GM12878 (cell line): ENCODE measurements at regions not wholly inside any gene's neighbourhood (a gene's known extent, or its start where the extent isn't known, plus 50 kb on each side); places are given as distances from the start of the nearest gene placed in this dataset.

Experiments used
- ATAC-seq: fragments of 200-7000 bp; cut with Tn5 transposase; 3 replicates; pipeline ENCODE4 v1.9.1; 2020; ENCODE audit warnings: mild to moderate bottlenecking, moderate library complexity
- BruUV-seq: library from RNA; stranded (reverse); fragments of 400-500 nt; replicated peaks from 2 replicates; lab custom pipeline; 2021; lab: Mats Ljungman, UMichigan
- CTCF ChIA-PET: fragments of 300-600 bp; sonication (Branson Sonifier 250); formaldehyde crosslinking; extraction: SDS; loops from one replicate; lab custom pipeline; 2021; ENCODE audit warnings: inconsistent platforms; lab: Yijun Ruan, JAX
- POLR2A ChIA-PET: fragments of 350-600 bp; formaldehyde crosslinking; extraction: SDS; loops from one replicate; lab custom pipeline; 2021; ENCODE audit warnings: inconsistent platforms; lab: Charles Lee
- RAD21 ChIA-PET: fragments of 300-600 bp; sonication (Branson Sonifier 250); formaldehyde crosslinking; loops from one replicate; lab custom pipeline; 2023; ENCODE audit warnings: antibody characterized with exemption; ENCODE audit not compliant: unreplicated experiment; lab: Charles Lee
- SMC1A ChIA-PET: fragments of 300-600 bp; sonication (Branson Sonifier 250); formaldehyde crosslinking; loops from one replicate; lab custom pipeline; 2023; ENCODE audit not compliant: unreplicated experiment, uncharacterized antibody; lab: Charles Lee
- DNase-seq: peaks from one replicate; pipeline ENCODE4 v3.0.0-alpha.2; 2011; ENCODE audit warnings: low read depth, low spot score
- FAIRE-seq: peaks from 3 replicates; lab custom pipeline; 2011; peaks lifted over from hg19 to GRCh38; lab: Jason Lieb, UNC
- H2AFZ ChIP-seq: 2 replicates; pipeline ENCODE4 v1.6.0; 2011; ENCODE audit warnings: low read depth, low read length, control low read depth; ENCODE audit not compliant: control insufficient read depth
- H3K27ac ChIP-seq: 2 replicates; pipeline ENCODE4 v1.5.1; 2011; ENCODE audit warnings: control low read depth; ENCODE audit not compliant: control insufficient read depth, insufficient read depth
- H3K27me3 ChIP-seq, 2 experiments: replicated peaks in 1 of 2; 2 replicates each; pipeline versions ENCODE4 v1.6.0 to v1.6.1; 2011; ENCODE audit warnings: low read length in 1 of 2; ENCODE audit not compliant: control insufficient read depth in 2 of 2, insufficient read depth in 2 of 2
- H3K36me3 ChIP-seq, 2 experiments: 2 replicates each; pipeline ENCODE4 v1.5.1; 2011; ENCODE audit warnings: low read length in 1 of 2; ENCODE audit not compliant: control insufficient read depth in 2 of 2, insufficient read depth in 2 of 2
- H3K4me1 ChIP-seq: 2 replicates; pipeline ENCODE4 v1.6.1; 2011; ENCODE audit warnings: mild to moderate bottlenecking, low read length, moderate library complexity, mixed read lengths; ENCODE audit not compliant: control insufficient read depth, insufficient read depth
- H3K4me2 ChIP-seq: 2 replicates; pipeline ENCODE4 v1.6.0; 2011; ENCODE audit warnings: control low read depth; ENCODE audit not compliant: control insufficient read depth, insufficient read depth
- H3K4me3 ChIP-seq: fragments of 200-600 bp; sonication (generic); 2 replicates; pipeline ENCODE4 v1.5.1; 2016
- H3K79me2 ChIP-seq: 2 replicates; pipeline ENCODE4 v1.6.0; 2011; ENCODE audit warnings: low read length; ENCODE audit not compliant: control insufficient read depth, insufficient read depth
- H3K9ac ChIP-seq: 2 replicates; pipeline ENCODE4 v1.8.0; 2011; ENCODE audit warnings: low read length, control low read depth, mixed read lengths; ENCODE audit not compliant: control insufficient read depth, insufficient read depth
- H3K9me3 ChIP-seq: replicated peaks from 3 replicates; pipeline ENCODE4 v1.5.1; 2011; ENCODE audit warnings: mild to moderate bottlenecking, low read length; ENCODE audit not compliant: control insufficient read depth, insufficient read depth
- H4K20me1 ChIP-seq: 2 replicates; pipeline ENCODE4 v1.6.0; 2011; ENCODE audit not compliant: control insufficient read depth, insufficient read depth
- IRF4 ChIP-seq: IDR thresholded peaks from 2 replicates; pipeline ENCODE4 v1.6.1; 2011; ENCODE audit warnings: low read depth, low read length
- JUND ChIP-seq: IDR thresholded peaks from 2 replicates; pipeline ENCODE4 v1.6.1; 2012; ENCODE audit warnings: low read depth, mild to moderate bottlenecking, low read length, improper control_type of control experiment, moderate library complexity
- YY1 ChIP-seq: IDR thresholded peaks from 2 replicates; pipeline ENCODE4 v1.6.1; 2011; ENCODE audit warnings: low read depth, mild to moderate bottlenecking, low read length
- WGBS: methylation state at CpG from one replicate; pipeline ENCODE4 v1.1.6; 2016; ENCODE audit warnings: low lambda C conversion rate; ENCODE audit not compliant: insufficient replicate concordance, insufficient coverage; ENCODE audit errors: missing lambda C conversion rate; 5-methylcytosine and 5-hydroxymethylcytosine counted together
- in situ Hi-C: fragments of 300-500 bp; cut with MboI; formaldehyde crosslinking; loops from 9 replicates; pipeline ENCODE4 v1.14.3; 2018; ENCODE audit warnings: mixed read lengths
- intact Hi-C: fragments of 100-400 bp; cut with micrococcal nuclease; formaldehyde crosslinking; loops from one replicate; pipeline ENCODE4 v1.14.2; 2022; ENCODE audit not compliant: unreplicated experiment
- TF ChIP-seq, protein P1 (sequence below): fragments of 450-650 bp; IDR thresholded peaks from 2 replicates; pipeline ENCODE4 v1.6.1; 2018; ENCODE audit warnings: mild to moderate bottlenecking, low read depth, moderate library complexity; ENCODE audit not compliant: partially characterized antibody
- TF ChIP-seq, protein P2 (sequence below): IDR thresholded peaks from 2 replicates; pipeline ENCODE4 v1.6.1; 2011; ENCODE audit warnings: borderline replicate concordance, low read depth, mild to moderate bottlenecking, moderate library complexity, low read length; ENCODE audit not compliant: insufficient read depth, poor library complexity, severe bottlenecking

- RAD21 ChIA-PET = no interaction called here
- intact Hi-C loops = no loop called here
- no peaks in the 10 kb centered on the region for H3K27me3 ChIP-seq
- TF ChIP-seq IRF4 (no peak), JUND (no peak), YY1 (no peak)
- TF ChIP-seq, protein P1, sequence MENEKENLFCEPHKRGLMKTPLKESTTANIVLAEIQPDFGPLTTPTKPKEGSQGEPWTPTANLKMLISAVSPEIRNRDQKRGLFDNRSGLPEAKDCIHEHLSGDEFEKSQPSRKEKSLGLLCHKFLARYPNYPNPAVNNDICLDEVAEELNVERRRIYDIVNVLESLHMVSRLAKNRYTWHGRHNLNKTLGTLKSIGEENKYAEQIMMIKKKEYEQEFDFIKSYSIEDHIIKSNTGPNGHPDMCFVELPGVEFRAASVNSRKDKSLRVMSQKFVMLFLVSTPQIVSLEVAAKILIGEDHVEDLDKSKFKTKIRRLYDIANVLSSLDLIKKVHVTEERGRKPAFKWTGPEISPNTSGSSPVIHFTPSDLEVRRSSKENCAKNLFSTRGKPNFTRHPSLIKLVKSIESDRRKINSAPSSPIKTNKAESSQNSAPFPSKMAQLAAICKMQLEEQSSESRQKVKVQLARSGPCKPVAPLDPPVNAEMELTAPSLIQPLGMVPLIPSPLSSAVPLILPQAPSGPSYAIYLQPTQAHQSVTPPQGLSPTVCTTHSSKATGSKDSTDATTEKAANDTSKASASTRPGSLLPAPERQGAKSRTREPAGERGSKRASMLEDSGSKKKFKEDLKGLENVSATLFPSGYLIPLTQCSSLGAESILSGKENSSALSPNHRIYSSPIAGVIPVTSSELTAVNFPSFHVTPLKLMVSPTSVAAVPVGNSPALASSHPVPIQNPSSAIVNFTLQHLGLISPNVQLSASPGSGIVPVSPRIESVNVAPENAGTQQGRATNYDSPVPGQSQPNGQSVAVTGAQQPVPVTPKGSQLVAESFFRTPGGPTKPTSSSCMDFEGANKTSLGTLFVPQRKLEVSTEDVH = no peak
- TF ChIP-seq, protein P2, sequence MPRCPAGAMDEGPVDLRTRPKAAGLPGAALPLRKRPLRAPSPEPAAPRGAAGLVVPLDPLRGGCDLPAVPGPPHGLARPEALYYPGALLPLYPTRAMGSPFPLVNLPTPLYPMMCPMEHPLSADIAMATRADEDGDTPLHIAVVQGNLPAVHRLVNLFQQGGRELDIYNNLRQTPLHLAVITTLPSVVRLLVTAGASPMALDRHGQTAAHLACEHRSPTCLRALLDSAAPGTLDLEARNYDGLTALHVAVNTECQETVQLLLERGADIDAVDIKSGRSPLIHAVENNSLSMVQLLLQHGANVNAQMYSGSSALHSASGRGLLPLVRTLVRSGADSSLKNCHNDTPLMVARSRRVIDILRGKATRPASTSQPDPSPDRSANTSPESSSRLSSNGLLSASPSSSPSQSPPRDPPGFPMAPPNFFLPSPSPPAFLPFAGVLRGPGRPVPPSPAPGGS = no peak
- TF ChIP-seq, all 136 proteins: peak for 0
- ATAC-seq = no peak
- Histone ChIP-seq H2AFZ (no peak overlapping the region), H3K36me3 (no peaks in the 10 kb centered on the region), H3K4me3 (no peak overlapping the region), H3K4me2 (no peak overlapping the region), H3K9me3 (no peaks in the 10 kb centered on the region), H3K9ac (no peak overlapping the region), H3K4me1 (no peaks in the 10 kb centered on the region), H4K20me1 (no peaks in the 10 kb centered on the region), H3K79me2 (no peaks in the 10 kb centered on the region), H3K27ac (no peak overlapping the region)
- no TSS peak for BruUV-seq
- CTCF ChIA-PET = no interaction called here
- WGBS = 0% methylated on average over 1 of the region's 1 CpG
- no peak for DNase-seq
- FAIRE-seq = no peak
- POLR2A ChIA-PET = no interaction called here
- SMC1A ChIA-PET = no interaction called here
- in situ Hi-C loops = no loop called here
Measured at GRCh38 chr2:172664766-172665165, 70.9 kb upstream of the RAPGEF4 start.
